RWPE1 (cell line): ENCODE measurements at regions not wholly inside any gene's neighbourhood (a gene's known extent, or its start where the extent isn't known, plus 50 kb on each side); places are given as distances from the start of the nearest gene placed in this dataset.

Experiments
- CTCF ChIA-PET: fragments of 350-600 bp; sonication (Branson Sonifier 250); formaldehyde crosslinking; extraction: SDS; loops from one replicate; lab custom pipeline; 2021; lab: Yijun Ruan, JAX
- POLR2A ChIA-PET: fragments of 400-600 bp; formaldehyde crosslinking; extraction: SDS; loops from one replicate; lab custom pipeline; 2020; ENCODE audit warnings: antibody characterized with exemption; ENCODE audit not compliant: low non-redundant PET; lab: Yijun Ruan, JAX
- DNase-seq: peaks from one replicate; pipeline ENCODE4 v3.0.0; 2012; ENCODE audit warnings: low spot score
- H3K27ac ChIP-seq: fragments of 450-650 bp; 2 replicates; pipeline ENCODE4 v1.5.1; 2017
- TF ChIP-seq, protein P1 (sequence below): fragments of 450-650 bp; conservative IDR thresholded peaks from 2 replicates; pipeline ENCODE4 v1.5.1; 2017; ENCODE audit warnings: low read depth, mild to moderate bottlenecking

DNA sequence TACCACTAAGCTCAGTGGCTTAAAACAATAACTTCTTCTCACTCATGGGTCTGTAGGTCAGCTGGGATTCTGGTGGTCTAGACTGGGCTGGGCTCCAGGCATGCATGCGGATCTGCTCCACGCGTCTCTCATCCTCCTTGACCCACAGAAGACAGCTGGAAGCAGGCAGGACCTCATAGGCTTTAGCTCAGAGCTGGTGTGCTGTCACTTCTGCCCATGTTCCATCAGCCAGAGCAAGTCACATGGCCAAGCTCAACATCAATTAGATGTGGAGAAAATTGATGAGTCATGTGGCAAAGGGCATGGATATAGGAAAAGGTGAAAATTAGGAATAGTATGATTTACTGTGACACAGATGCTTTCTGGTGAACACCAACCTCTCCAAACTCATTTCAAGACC is 57.4 kb upstream of the PSMF1 start:
- ChIA-PET CTCF (interaction anchor here (0.7 kb wide), 1 partner anchor 1683 kb away, joined by 3 read pairs; no protein-coding TSS in a partner anchor), POLR2A (no interaction called here)
- DNase-seq = no peak
- TF ChIP-seq, protein P1, sequence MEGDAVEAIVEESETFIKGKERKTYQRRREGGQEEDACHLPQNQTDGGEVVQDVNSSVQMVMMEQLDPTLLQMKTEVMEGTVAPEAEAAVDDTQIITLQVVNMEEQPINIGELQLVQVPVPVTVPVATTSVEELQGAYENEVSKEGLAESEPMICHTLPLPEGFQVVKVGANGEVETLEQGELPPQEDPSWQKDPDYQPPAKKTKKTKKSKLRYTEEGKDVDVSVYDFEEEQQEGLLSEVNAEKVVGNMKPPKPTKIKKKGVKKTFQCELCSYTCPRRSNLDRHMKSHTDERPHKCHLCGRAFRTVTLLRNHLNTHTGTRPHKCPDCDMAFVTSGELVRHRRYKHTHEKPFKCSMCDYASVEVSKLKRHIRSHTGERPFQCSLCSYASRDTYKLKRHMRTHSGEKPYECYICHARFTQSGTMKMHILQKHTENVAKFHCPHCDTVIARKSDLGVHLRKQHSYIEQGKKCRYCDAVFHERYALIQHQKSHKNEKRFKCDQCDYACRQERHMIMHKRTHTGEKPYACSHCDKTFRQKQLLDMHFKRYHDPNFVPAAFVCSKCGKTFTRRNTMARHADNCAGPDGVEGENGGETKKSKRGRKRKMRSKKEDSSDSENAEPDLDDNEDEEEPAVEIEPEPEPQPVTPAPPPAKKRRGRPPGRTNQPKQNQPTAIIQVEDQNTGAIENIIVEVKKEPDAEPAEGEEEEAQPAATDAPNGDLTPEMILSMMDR = no peak
- H3K27ac ChIP-seq = no peak overlapping the region

DNA sequence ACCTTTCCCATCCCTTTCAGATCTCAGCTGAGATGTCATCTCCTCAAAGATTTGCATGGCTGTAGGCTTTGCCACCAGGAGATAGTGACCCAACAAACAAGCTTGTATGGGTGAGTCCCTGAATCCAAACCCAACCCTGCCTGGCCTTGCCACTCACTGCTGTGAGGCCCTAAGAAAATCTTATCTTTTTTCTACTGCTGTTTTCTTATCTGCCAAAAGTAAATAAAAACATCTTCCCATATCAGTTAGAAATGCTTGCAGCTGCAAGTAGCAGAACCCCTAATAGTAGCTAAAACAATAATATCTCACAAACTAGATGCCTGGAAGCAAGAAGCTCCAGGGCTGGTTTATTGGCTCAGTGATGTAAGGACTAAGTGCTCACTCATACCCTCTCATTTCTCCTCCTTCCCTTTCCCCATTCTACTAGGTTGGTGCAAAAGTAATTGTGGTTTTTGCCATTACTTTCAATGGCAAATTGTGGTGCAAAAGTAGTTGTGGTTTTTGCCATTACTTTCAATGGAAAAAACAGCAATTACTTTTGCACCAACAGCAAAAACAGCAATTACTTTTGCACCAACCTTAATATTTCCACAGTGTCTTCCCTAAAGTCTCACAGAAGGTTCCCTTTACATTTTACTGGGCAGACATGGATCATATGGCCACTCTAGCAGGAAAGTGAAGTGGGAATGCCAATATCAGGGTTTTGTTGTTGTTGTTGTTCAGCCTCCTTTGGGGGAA is 56.7 kb upstream of the PSMF1 start:
- TF ChIP-seq, protein P1 = no peak
- POLR2A ChIA-PET = no interaction called here
- no peak for DNase-seq

DNA sequence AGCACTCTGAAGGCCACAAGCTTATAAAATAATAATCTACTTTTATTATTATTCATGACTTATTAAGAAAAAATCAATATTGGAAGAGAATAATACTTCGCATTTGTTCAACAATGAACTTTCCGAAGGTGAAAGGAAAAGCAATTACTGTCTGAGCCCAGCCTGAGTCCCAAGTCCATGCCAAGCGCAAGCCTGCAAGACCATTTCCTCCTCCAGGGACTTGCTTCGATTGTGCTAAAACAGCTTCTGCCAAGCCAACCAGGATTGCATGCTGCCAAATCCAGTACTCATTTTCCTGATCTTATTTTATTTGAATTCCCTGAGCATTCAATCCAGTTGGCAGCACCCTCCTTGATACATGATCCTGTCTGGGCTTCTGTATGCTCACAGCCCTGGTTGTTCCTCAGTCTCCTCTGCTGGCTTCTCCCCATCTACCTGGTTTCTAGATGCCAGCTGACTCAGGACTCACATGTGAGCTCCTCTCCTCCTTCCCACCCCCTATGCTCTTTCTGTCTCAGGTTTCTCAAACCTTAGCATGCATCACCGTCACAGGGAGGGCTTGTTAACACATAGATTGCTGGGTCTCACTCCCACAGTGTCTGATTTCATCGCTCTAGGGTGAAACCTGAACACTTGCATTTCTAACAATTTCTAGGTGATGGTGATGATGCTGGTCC is 55.9 kb upstream of the PSMF1 start:
- TF ChIP-seq, protein P1 = no peak
- POLR2A ChIA-PET = no interaction called here
- no peak for DNase-seq
- CTCF ChIA-PET = interaction anchor here (1.0 kb wide), 1 partner anchor 15 kb away, joined by 3 read pairs; no protein-coding TSS in a partner anchor
- no peak overlapping the region for H3K27ac ChIP-seq

More for the DNA sequence above, 56.7 kb upstream of the PSMF1 start:
- CTCF ChIA-PET = interaction anchor here (0.7 to 1.0 kb wide), 2 partner anchors 14 to 1682 kb away, joined by 3 read pairs; no protein-coding TSS in a partner anchor
- no peak overlapping the region for H3K27ac ChIP-seq
